GM23248 (cell line): ENCODE measurements at regions not wholly inside any gene's neighbourhood (a gene's known extent, or its start where the extent isn't known, plus 50 kb on each side); places are given as distances from the start of the nearest gene placed in this dataset.
"Not testable (repeated sequence)": the region's sequence is repeated elsewhere in the genome, so short reads cannot be mapped to it uniquely, and the experiment has no call there.

ENCODE experiments used
- EZH2 ChIP-seq: fragments of 200-600 bp; sonication (generic); IDR thresholded peaks from 2 replicates; pipeline ENCODE4 v1.6.1; 2018; ENCODE audit warnings: antibody characterized with exemption, mild to moderate bottlenecking; ENCODE audit not compliant: insufficient read depth, poor library complexity, severe bottlenecking
- EZH2phosphoT487 ChIP-seq: fragments of 200-600 bp; sonication (generic); IDR thresholded peaks from 2 replicates; pipeline ENCODE4 v1.6.1; 2018; ENCODE audit warnings: antibody characterized with exemption, moderate library complexity, mild to moderate bottlenecking, low read depth; ENCODE audit not compliant: insufficient read depth

- not testable (repeated sequence) for TF ChIP-seq EZH2, EZH2phosphoT487
These were observed 278.0 kb downstream of the ZFY start for GRCh38 chrY:3213183-3213582.
